HG03378 (cell line): ENCODE measurements at regions not wholly inside any gene's neighbourhood (a gene's known extent, or its start where the extent isn't known, plus 50 kb on each side); places are given as distances from the start of the nearest gene placed in this dataset.

Experiments used
- ATAC-seq: cut with Tn5 transposase; IDR thresholded peaks from one replicate; pipeline ENCODE4 v1.9.1; 2021; ENCODE audit warnings: mild to moderate bottlenecking, moderate library complexity; ENCODE audit not compliant: unreplicated experiment

DNA sequence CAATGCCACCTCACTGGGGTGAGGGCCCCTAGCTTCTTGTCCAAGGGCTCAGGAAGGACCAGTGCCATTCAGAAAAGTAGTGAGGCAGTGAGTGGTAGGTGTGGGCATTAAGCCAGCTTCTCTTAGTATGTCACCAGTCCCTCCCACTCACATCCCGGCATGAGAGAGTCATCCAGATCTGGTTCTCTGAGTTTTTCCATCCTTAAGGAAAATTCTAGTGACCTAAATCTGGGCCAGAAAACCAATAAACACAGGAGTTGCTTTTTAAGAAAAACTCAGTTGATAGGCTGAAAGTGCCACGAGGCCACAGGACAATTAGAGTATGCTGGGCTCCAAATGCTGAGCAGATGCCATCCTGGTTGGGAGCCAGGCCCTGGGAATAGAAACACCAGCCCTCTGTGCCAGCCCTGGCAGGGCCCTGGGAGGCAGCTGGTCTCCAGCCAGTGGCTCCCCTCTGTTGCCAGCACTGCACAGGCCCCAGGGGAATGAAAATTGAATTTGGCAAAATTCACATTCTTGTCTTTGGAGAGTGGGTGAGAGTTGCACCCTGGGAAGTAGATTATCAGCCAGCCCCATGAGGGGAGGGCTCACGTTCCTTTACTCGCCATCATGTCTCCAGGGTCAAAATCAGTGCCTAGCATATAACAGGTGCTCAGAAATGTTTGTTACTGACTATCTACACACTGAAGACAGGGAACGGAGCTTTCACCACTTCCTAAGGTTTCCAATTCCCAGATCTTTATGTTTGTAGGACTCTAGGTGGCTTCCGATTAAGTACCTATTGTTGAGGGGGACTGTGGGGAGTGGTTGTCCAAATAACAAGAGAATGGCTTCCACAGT, 52.8 kb downstream of the FAM43A start:
- no peak for ATAC-seq

DNA sequence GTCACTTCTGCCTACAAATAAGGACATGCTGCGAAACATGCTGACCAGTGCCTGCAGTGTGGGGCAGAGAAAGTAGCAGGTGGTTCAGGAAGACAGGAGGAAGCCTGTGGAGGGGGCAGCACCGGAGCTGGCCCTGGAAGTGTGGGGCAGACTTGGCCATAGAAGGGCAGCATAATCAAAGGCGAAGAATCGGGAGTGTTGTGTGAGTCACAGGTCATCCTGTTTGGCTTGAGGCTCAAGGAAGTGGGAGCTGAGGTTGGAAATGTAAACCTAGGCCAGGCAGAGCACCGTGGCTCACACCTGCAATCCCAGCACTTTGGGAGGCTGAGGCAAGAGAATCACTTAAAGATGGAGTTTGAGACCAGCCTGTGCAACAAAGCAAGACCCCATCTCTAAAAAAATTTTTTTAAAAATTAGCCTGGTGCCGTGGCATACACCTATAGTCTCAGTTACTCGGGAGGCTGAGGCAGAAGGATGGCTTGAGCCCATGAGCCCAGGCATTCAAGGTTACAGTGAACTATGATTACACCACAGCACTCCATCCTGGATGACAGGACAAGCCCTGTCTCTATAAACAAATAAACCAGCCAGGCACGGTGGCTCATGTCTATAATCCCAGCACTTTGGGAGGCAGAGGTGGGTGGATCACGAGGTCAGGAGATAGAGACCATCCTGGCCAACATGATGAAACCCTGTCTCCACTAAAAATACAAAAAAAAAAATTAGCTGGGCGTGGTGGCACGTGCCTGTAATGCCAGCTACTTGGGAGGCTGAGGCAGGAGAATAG, 54.0 kb downstream of the FAM43A start:
- ATAC-seq, result no peak

DNA sequence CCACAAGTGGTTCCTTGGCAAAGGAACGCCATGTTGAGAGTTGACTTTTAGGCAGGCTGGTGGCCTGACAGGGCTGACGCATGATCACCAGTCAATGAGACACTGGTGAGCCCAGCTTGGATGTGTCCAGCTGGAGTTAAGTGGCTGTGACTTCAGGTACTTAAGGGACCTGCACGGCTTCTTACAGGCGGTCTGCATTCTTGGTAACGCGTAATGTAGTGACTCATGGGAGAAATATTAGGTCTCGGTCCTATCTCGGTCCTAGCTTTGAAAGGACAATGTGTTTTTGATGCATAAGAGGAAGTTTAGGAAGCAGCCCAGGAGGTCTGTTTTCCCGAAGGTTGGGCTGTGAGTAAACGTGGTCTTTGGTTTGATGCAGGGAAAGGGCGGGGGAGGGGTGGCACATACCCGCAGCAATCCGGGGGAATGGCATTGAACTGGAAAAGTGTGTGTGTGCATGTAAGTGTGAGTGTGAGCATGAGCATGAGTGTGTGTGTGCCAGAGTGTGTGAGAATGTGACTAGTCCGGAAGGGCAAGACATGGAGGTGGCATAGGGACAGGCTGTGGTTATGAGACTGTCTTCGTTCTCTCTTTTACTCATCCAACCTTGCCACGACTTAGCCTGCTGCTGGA, 55.3 kb downstream of the FAM43A start:
- ATAC-seq, result no peak

DNA sequence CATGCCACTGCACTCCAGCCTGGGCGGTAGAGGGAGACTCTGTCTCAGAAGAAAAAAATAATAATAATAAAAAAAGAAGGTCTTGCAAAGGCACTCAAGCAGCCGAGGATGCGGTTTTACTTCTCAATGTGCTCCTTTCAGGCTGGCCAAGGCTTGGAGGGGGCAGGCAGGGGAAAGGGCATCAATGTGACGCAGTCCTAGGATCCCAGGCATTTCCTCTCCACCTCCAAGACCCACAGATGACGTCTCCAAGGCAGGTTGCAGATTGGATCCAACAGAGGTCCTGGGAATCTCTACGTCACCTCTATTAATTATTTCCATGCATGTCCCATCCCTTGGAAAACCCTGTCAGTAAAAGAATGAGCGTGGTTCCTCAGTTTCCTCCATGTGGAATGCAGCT, 56.2 kb downstream of the FAM43A start:
- no peak for ATAC-seq

DNA sequence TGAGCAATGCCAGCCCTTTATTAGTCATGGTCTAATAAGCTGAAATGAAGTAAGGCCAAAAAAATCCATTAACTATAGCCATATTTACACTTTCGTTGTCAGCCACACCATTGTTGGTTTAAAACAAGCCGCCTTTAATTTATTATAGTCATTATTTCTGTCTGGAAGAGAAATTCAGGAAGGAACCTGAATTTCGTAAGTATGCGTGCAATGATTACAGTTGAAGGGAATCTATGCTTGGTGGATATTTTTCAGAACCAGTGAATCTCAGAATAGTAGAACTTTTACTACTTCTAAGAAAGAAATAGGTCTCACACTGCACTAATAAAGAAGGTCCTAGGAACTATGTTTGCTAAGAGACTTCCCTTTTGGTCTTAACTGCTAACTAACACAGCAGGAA, 59.1 kb downstream of the FAM43A start:
- no peak for ATAC-seq

DNA sequence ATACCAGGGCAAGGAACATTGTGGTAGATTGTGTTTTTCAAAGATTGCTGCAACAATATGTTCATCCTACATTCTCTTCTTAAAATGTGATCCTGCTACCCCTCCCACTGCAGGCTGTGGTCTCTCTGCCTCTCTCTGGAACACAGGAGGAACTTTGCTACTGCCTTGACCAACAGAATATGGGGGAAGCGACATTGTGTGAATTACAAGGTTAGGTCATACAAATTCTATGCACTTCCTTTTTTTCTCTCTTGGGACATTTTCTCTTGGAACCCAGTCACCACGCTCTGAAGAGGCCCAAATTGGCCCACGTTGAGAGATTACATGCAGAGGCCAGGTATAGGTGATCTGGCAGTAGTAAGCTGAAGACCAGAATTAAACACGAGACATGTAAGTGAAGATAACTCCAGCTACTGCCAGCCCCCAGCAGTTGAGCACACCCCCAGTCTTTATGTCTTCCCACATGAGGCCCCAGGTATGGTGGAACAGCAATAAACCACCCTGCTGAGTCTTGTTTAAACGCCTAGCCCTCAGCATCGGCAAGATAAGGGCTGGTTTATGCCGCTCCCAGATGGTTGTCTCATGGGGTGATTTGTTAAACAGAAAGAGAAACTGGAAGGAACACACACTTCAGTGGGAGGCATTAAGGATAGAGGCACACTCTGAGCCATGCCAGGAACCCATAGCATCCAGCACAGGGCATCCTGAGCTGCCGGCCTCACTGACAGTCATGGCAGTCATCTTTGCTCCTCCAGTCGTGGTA, 59.9 kb downstream of the FAM43A start:
- ATAC-seq, result no peak

DNA sequence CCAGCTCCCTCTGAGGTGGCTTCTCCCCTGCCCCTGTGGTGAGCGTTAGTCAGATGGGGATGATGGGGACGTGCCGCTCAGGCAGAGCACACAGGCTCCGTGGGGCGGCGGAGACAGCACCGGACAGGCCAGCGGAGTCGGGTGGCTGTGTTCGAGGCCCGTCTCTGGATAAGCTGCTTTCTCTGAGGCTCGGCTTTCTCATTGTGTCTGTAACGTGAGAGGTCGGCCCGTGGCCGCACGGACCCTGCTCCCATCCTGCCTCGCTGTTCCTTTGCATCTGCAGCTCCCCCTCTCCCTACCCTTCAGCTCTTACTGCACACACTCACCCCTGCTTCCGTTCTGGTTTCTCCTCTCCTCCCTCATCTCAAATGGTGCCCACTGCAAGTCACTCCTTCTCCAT, 62.5 kb downstream of the FAM43A start:
- no peak for ATAC-seq

DNA sequence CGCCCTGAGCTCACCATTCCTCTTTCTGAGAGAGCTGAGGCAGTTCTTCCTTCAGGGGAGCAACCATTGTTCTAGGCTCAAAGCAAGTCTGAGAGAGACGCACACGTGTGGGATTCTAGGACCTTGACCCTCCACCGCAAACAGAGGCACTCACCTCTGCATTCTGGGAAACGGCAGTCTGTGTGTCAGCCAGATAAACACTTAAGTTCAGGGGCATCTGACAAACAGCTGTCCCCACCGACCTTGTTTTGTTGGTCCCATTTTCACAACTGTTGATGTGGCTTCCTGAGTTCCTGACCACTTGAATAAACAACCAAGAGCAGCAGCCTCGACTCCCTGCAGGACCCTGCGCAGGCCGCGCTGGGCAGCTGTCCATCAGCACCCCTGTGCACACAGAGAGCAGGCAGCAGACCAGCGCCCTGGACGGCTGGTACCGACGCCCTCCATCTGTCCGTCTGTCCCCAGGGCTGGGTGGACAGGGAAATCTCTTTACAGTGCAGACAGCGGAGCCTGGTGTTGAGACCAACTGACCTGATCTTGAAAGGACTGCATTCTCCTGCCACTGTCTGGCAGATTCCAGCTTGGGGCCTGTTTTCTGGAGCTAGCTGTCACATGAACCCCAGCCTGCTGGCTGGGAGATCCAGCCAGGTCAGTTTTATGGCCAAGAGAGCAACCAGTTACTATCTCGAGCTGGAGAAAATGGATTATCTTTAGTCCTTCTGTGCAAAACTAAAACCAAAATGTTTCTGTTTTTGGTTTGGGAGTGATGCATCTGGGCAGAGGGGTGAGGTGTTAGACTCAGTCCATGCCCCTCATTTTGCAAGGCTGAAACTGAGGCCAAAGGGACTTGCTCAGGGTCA, 64.2 kb downstream of the FAM43A start:
- no peak for ATAC-seq

DNA sequence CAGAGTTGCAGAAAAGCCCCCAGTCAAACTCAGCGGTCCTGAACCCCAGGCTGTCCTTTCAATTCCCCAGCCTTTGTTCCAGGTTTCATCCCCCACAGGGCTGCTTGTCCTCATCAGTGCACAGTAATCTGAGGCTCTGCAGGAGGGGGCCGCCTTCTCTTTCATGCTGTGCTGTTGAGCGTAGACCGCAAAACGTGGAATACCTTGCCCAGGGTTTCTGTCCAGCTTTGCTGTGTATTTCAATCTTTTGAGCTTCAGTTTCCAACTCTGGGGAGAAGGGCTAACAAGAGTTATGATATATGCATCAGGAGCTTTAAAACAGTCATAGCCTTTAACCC, 64.8 kb downstream of the FAM43A start:
- ATAC-seq, result no peak

DNA sequence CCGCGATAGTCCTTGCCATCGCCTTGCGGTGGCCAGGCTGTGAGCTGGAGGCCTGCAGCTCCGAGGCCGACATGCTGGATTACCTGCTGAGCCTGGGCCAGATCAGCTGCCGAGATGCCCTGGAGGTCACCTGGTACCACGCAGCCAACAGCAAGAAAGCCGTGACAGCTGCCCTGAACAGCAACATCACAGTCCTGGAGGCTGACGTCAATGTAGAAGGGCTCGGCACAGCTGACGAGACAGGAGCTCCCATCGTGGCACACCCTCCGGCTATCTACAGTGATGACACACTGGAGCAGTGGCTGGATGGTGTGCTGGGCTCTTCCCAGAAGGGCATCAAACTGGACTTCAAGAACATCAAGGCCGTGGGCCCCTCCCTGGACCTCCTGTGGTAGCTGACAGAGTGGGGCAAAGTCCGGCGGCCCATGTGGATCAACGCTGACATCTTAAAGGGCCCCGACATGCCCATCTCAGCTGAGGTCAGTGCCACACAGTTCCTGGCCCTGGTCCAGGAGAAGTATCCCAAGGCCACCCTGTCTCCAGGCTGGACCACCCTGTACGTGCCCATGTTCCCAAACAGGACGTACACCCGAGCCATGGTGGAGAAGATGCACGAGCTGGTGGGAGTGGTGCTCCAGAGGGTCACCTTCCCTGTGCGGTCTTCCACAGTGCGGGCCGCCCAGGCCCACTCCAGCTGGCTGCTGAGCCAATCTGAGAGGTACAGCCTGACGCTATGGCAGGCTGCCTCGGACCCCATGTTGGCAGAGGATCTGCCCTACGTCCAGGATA, 70.2 kb downstream of the FAM43A start:
- no peak for ATAC-seq

DNA sequence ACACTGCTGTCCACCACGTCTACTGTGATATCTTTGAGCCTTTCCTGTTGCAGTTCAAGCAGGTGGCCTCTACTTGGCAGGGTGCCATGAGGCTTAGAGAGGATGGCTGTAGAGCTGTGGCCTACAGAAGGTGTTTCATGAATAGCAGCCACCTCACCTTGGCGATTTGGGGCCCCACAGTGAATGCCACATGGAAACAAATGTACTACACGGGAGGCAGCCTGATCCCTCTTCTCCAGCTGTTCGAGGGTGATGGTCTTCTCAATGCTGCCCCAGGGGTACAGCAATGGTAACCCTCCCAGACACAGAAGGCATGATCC, 70.7 kb downstream of the FAM43A start:
- ATAC-seq, result no peak

DNA sequence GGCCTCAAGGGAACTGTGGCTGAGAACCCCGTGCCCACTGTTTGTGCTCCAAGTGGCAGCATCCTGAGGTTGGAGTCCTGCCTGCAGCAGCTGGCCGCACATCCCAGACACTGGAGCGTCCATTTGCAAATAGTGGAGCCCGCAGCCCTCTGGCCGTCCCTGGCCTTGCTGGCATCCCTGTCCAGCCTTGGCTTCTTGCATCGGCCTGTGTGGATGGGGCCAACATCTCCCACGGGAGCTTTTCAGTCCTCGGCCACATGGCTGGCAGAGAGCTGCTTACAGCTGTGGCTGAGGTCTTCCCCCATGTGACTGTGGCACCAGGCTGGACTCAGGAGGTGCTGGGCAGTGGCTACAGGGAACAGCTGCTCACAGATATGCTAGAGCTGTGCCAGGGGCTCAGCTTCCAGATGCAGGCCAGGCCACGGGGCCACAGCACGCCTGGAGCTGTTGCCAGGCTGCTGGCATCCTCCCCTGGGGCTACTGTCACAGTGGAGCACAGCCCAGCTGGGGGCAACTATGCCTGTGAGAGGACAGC, 71.2 kb downstream of the FAM43A start:
- no peak for ATAC-seq

DNA sequence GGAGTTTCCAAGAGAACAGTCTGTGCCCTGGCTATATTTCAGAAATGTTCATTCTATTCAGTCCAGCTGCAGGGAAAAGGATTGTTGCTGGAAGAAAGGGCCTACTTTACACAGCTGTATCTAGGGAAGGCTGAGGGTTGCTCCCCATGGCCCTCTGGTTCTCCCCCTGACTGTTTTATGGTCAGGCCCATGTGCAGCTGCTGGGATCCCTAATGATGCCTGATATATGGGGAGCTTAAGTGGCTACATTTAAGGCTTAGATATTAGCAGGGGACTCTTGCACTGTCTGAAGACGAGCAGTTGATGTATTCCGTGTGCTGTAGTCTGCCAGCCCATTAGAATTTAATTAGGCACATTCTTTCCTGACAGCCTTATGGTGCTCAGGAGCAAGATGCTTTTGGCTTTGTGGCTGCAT, 72.0 kb downstream of the FAM43A start:
- ATAC-seq, result no peak

DNA sequence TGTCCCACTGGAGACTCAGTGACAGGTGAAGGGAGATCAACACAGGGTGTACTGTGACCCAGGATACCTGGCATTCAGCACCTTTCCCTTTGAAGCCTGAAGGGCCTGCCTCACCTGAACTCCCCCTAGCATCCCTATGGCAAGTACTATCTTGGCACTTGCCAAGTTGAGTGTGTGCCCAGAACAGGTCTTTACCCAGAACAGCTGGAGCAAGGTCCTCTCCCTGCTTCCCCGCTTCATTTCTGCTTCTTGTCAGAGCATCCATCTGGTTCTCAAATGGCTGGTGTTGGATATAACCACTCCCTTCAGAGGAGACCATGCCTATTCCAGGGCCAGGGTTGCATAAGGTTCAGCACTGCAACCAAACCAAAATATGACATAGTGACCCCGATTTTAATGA, 73.0 kb downstream of the FAM43A start:
- no peak for ATAC-seq

DNA sequence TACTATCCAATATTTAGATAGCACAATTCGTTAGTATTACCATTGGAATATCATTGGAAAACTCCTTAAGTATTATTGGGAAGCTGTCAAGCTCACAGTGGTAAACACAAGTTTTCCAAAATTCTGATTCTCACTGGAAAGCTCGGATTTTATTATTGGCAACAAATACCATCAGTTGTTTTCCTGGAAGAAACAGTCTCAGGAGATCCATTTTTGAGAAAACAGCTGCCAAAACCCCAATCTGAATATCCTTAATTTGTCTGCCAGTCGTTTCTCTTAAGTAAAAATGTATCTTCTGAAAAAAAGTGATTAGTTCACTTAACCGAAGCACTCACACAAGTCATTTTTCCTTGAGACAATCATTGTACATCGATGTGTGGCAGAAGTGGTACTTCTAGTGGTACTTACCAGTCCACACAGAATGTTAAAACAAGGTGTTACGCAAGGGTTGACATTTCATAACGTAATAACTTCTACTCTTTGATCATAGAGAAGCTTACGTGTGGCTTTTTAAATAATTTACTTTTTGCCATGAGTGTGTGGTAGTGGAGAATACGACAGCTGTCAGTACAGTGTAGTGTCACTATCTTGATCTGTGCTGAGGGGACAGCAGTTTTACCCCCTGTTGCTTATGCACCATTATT, 74.9 kb downstream of the FAM43A start:
- ATAC-seq, result no peak

DNA sequence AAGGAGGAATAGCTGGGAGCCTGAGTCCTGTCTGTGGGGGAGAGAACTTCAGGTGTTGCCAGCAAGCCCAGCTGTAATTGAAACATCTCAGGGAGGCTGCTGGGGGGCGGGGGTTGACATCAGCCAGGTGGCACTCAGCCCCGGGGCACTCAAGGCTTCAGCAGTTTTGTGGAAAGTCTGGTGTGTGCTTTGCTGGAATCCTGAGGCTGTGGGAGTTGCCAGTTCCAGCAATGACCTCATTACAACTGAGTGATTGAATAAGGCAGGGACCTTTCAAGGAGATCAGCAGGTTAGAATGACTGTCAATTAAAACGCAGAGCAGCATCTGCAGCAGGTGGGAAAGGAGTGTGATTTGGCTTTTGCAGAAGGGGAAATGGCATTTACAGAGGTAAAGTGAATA, 75.7 kb downstream of the FAM43A start:
- ATAC-seq, result no peak

DNA sequence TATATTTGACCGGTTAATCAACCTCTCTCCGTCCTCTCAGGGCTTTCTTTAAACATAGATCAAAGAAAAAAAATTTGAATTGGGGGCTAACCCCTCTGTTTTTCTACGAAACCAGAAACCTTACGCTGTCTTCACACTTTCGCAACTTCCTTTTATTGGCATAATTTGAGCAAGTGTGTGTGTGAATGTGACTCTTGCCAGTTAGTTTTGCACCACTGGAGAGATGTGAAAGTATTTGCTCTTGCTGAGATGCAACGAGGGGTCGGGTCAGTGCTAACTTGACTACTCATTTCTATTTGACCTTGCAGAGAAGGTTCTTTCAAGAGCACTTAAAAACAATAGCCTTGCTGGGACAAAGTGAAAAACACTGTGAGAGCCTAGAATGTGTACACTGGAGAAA, 81.2 kb downstream of the FAM43A start:
- ATAC-seq, result no peak

DNA sequence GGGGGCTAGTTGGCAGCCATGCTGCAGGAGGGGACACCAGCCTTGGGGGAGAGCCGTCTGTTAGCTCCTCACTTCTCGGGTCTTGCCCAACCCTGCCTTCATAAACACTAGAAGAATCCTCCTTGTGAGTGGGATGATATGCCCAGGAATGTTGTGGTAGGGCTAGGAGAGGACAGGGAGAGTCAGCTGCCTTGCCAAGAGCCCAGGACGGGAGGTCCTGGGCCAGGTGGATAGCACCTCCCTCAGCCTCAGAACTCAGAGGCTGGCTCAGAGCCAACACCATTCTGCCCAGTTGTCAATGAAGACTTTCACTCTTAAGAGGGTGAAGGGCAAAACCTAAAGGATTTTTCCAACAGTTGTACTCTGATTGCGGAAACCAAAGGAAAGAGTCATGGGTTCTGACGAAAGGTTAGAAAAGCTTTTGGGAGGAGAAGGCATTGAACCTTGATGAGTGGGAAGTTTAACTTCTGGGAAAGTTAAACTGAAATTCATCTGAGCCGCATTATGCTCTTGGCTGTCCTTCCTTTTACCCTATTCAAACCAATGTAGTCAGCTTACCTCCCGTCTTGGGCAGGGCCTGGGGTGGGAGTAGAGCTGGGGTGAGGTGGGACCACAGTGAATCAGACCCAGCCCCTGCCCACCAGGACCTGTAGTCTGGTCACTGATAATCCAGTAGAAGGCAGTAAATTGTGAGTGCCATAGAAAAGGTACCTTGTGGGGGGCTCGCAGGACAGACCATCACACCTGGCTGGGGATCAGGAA, 81.9 kb downstream of the FAM43A start:
- ATAC-seq, result no peak
